ENCODE measurements at regions not wholly inside any gene's neighbourhood (a gene's known extent, or its start where the extent isn't known, plus 50 kb on each side); places are given as distances from the start of the nearest gene placed in this dataset.
"Not testable (repeated sequence)": the region's sequence is repeated elsewhere in the genome, so short reads cannot be mapped to it uniquely, and the experiment has no call there.

DNA sequence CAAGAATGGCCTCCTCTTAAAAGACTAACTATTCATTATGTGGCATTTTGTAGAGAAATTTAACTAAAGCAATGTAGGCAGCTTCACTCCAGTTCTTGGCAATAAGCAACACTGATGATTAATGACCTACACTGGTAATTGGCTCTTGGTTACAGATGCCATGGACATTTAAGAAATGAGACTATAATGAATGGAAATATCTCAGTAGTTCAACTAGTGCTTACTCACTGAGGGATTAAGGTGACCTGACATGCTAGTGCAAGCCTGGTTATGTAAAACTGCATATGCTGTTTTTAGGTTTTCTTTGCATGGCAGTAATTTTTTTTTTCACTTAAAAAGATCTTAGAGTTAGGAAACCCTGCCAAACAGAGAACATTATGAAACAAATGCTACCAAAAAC, 152.7 kb upstream of the AADAT start:
- intact Hi-C loops (cut with DNase I, micrococcal nuclease): no loop called here
- DNase-seq (no peak), ATAC-seq (no peak)

GRCh38 chr4:170234800-170235199, 145.0 kb upstream of the AADAT start:
- DNase-seq (no peak), ATAC-seq (no peak)
- intact Hi-C loops (cut with DNase I, micrococcal nuclease): no loop called here

GRCh38 chr4:170231377-170231776, 141.6 kb upstream of the AADAT start:
- intact Hi-C loops (cut with DNase I, micrococcal nuclease): no loop called here
- no peak for ATAC-seq
- no peak for DNase-seq

DNA sequence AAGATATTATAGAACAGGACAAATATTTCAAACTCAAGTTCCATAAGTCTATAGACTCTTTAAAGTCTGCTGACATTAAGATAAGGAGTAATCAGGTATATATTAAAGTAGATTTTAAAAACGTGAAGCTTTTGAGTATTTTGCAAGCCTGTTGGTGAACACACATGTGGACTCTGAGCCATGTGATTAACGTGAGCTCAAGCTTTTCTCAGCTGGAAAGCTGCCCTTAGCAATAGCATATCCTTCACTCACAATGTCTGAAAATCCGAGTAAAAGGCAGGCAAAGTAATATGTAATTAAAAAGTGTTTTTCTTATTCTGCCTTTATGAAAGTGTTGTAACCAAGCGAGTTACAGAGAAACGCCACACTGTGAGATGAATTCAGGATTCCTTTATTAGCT, 140.5 kb upstream of the AADAT start:
- ATAC-seq: no peak
- no peak for DNase-seq
- intact Hi-C loops (cut with DNase I, micrococcal nuclease): no loop called here

DNA sequence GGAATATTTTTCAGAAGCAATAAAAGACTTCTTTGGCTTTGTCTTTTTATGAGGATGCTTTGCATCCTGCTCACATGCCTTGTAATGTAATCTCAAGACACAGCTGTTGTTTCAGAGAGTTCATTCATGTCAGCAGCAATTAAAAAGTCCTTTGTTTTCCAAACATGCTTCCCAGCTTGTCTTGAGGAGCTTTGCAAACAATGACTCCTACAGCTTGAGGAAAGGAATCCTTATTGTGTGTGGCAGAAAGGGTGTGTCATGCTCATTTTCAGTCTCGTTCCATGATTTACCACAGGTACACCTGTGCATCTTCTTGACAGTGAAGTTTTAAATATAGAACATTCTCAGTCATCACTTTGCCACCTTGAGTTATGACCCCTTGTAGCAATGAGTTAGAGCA, 139.2 kb upstream of the AADAT start:
- peak; percentile 37 for ATAC-seq
- DNase-seq: no peak
- intact Hi-C loops (cut with DNase I, micrococcal nuclease): no loop called here

GRCh38 chr4:170227928-170228327, 138.2 kb upstream of the AADAT start:
- DNase-seq (no peak), ATAC-seq (no peak)
- intact Hi-C loops (cut with DNase I, micrococcal nuclease): no loop called here

DNA sequence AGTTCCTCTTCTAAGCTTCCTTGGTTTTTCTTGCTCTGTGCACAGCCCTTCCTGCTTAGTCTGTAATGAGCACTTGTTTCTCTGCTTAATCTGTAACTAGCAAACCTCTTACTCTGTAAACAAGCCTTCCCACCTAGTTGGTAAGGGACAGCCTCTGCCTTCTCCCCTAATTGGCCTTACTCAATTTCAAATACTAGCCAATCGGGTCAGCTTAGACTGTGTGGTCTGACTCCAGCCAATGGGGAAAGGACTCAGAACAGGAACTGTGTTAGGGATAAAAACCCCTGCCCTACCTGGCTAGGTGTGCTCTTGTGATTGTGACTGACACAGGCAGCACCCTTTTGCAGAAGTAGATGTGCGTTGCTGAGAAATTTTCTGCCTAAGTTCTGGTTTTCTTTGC, 136.5 kb upstream of the AADAT start:
- ATAC-seq: peak; percentile 97
- DNase-seq: peak; percentile 38 to 68
- intact Hi-C loops (cut with DNase I, micrococcal nuclease): no loop called here

DNA sequence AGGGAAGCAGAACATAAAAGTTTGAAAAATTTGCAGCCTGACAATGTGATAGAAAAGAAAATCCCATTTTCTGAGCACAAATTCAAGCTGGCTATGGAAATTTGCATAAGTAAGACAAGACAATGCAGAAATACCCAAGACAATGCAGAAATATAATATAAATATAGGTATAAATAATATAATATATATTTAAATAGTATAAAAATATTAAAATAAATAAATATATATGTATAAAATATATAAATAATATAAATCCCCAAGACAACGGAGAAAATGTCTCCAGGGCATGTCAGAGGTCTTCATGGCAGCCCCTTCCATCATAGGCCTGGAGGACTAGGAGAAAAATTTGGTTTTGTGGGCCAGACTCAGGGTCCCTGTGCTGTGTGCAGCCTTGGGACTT, 125.0 kb upstream of the AADAT start:
- no peak for DNase-seq
- intact Hi-C loops (cut with DNase I, micrococcal nuclease): no loop called here
- no peak for ATAC-seq

DNA sequence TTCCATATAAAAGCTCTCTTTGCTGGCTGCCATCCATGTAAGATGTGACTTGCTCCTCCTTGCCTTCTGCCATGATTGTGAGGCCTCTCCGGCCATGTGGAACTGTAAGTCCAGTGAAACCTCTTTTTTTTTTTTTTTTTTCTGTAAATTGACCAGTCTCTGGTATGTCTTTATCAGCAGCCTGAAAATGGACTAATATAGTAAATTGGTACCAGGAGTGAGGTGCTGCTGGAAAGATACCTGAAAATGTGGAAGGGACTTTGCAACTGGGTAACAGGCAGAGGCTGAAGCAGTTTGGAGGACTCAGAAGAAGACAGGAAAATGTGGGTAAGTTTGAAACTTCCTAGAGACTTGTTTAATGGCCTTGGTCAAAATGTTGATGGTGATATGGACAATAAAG, 124.3 kb upstream of the AADAT start:
- DNase-seq (no peak), ATAC-seq (no peak)
- intact Hi-C loops (cut with DNase I, micrococcal nuclease): no loop called here

DNA sequence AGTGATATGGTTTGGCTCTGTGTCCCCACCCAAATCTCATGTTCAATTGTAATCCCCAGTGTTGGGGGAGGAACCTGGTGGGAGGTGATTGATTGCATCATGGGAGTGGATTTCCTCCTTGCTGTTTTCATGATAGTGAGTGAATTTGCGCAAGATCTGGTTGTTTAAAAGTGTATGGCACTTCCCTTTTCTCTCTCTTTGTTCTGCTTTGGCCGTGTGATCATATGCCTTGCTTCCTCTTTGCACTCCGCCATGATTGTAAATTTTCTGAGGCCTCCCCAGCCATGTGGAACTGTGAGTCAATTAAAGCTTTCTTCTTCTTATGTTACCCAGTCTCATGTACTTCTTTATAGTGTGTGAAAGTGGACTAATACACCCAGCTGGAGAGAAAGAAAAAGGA, 113.0 kb upstream of the AADAT start:
- no peak for ATAC-seq
- no peak for DNase-seq
- intact Hi-C loops (cut with DNase I, micrococcal nuclease): no loop called here

- intact Hi-C loops (cut with DNase I, micrococcal nuclease): no loop called here
- DNase-seq (no peak), ATAC-seq (no peak)
These were observed 109.0 kb upstream of the AADAT start for GRCh38 chr4:170198747-170199146.

DNA sequence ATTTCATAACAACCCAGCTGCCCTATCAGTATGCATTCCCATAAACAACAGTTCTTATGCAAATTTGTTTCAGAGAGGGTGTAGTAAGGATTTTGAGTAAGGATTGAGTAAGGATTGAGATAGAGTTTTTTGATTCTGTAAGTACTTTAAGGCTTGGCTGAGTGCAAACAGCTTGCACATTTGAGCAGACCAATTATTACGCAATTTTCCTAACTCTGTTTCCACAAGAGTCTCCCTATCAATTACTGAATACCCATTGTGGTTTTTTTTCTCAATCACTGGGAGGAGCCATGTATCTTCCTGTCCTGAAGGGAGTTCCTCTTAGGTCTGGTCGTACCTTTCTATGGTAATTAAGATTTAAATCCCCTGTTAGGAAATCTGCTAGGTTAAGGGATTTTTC, 105.0 kb upstream of the AADAT start:
- intact Hi-C loops (cut with DNase I, micrococcal nuclease); ATAC-seq; DNase-seq: not testable (repeated sequence)

DNA sequence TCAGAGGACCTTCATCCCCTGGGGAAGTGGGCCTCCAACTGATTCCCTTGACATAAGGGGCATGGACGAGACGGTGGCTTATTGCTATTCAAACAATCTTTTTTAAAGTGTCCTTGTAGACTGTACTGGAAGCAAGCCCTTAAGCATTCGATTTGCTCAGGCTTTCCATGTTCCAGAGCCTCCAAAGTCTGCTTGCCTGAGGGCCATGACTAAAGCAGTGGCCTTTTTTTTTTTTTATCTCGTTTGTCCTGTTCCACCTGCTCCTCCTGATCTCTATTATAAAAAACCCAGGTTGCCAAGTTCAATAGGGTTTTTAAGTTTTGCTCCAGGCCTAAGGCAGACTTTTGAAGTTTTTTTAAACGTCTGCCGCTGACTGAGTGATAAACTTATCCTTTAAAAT, 103.7 kb upstream of the AADAT start:
- no peak for DNase-seq
- no peak for ATAC-seq
- intact Hi-C loops (cut with DNase I, micrococcal nuclease): no loop called here

GRCh38 chr4:170190265-170190664, 100.5 kb upstream of the AADAT start:
- no peak for DNase-seq
- ATAC-seq: no peak
- intact Hi-C loops (cut with DNase I, micrococcal nuclease): no loop called here

DNA sequence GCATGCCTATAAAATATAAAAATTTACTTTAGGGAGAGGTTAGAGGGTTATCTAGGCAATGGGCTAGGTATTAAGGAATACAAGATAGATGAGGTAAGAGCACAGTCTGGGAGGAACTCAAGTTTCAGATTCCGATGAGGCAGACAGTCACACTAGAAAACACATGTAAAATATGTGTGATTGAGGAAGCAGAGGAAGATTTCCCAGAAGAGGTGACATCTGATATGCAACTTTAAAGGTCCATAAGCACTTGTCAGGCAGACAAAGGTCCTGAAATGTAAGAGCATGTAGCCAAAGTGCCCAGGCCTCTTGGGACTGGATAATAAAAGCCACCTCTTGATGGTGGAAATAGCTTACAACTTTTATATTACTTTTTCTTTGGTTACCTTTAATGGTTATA, 81.1 kb upstream of the AADAT start:
- intact Hi-C loops (cut with DNase I, micrococcal nuclease): no loop called here
- no peak for DNase-seq
- no peak for ATAC-seq

DNA sequence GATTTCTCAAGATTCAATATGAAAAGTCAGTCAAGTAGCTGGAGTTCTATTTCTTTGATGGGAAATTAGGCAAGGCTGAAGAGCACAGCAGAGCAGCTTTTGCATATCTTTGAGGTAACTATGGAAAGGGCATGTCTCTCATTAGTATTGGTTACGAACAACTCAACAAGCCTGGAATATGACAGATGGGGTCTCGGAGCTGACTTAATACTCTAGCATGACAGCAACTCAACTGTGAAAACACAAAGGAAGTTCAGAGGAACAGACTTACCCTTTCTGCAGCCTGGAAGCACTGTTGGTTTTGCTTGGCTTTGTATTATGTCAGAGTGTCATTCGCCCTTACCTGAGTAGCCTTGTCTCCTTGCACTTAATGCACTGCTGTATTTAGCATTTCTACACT, 79.9 kb upstream of the AADAT start:
- no peak for ATAC-seq
- intact Hi-C loops (cut with DNase I, micrococcal nuclease): no loop called here
- no peak for DNase-seq

DNA sequence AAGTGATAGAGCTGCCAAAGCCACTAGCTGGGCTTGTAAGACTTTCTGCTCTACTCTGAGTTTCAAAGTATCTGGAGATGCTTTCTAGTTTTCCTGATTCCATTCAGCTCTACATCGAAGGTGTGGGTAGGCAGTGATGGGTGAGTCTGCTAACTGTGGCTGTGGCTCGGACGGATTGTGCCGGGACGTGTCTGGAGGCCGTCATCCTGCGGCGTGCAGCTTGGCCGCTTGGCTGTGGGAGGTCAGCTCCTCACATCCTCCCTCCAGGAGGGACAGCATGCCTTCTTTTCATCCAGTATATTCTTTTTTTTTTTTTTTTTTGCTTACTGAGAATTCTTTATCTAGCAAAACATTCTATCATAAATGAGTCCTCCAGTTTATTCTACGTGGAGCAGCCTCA, 77.9 kb upstream of the AADAT start:
- intact Hi-C loops (cut with DNase I, micrococcal nuclease): no loop called here
- no peak for ATAC-seq

DNA sequence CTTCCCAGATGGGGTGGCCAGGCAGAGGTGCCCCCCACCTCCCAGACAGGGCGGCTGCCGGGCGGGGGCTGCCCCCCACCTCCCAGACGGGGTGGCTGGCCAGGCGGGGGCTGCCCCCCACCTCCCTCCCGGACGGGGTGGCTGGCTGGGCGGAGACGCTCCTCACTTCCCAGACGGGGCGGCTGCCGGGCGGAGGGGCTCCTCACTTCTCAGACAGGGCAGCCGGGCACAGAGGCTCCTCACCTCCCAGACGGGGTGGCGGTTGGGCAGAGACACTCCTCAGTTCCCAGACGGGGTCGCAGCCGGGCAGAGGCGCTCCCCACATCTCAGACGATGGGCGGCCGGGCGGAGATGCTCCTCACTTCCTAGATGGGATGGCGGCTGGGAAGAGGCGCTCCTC, 76.4 kb upstream of the AADAT start:
- ATAC-seq; DNase-seq; intact Hi-C loops (cut with DNase I, micrococcal nuclease): not testable (repeated sequence)

More for the DNA sequence above, 77.9 kb upstream of the AADAT start:
- DNase-seq: no peak

DNA sequence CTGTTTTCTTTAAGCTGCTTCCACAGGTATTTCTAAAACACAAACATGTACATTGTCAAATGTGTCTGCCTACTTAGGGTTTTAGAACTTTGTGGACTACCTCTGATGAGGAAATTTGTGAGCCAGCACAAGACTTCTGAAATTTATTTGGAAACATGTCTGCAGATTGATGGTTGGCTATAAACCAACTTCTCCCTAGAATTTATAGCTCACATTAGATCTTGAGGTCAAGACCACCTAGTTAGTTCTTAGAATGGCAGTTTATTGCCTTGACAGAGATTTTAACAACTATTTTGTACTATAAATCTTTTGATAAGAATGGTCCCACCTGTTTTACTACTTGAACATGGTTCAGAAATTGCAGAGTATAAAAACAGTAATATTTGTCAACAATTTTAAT, 72.7 kb upstream of the AADAT start:
- intact Hi-C loops (cut with DNase I, micrococcal nuclease): no loop called here
- ATAC-seq: no peak

DNA sequence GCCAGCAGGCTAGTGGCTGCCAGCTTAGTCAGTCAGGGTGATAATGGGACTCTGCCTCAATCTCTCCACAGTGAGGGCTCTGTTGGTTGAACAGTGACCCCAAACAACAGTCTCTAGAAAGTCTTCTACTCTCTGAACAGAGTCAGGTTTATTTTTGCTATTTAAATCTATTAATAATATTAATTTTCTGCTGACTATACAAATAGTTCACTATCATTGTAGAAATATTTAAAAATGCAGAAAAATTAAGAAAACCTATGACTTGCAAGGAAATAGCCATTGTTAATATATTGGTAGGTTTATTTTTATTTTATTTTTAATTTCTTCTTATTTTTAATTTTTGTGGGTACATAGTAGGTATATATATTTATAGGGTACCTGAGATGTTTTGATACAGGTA, 67.9 kb upstream of the AADAT start:
- DNase-seq (no peak), ATAC-seq (no peak)
- intact Hi-C loops (cut with DNase I, micrococcal nuclease): no loop called here

More for the DNA sequence above, 72.7 kb upstream of the AADAT start:
- DNase-seq: no peak

- intact Hi-C loops (cut with DNase I, micrococcal nuclease): no loop called here
- DNase-seq (no peak), ATAC-seq (no peak)
These were observed 55.4 kb upstream of the AADAT start for GRCh38 chr4:170145120-170145519.

DNA sequence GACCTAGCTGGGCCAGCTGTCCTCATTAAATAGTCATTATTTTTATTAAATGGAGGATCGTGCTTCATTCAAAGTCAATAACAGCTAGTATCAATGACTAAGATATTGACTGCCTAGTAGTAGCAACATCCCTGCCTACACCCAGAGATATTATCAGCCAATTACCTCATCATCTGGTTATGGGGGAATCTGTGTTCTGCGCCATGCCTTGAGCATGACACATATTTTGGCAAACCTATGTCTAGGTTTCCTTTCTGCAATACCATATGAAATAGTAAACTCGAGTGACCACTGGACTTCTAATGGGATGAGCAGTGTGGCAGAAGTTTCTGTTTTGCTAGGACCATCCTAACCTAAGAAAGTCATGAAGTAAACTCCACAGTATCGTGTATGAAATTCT, 50.0 kb upstream of the AADAT start:
- intact Hi-C loops (cut with DNase I, micrococcal nuclease): loop anchor here in 1 of 2 donors (5.0 kb wide), 1 partner anchor 123 kb away; no protein-coding TSS in a partner anchor
- no peak for ATAC-seq
- DNase-seq: no peak
